ENCODE measurements at regions not wholly inside any gene's neighbourhood (a gene's known extent, or its start where the extent isn't known, plus 50 kb on each side); places are given as distances from the start of the nearest gene placed in this dataset.

GRCh38 chr10:56895306-56895705, 534.2 kb upstream of the ZWINT start:
- no peak for DNase-seq (ENCODE audit: low read depth in 2 of 2, low spot score in 1 of 2)

GRCh38 chr10:56881218-56881617, 520.2 kb upstream of the ZWINT start:
- no peak for DNase-seq (ENCODE audit: low read depth in 2 of 2, low spot score in 1 of 2)

GRCh38 chr10:56880606-56881005, 519.5 kb upstream of the ZWINT start:
- no peak for DNase-seq (ENCODE audit: low read depth in 2 of 2, low spot score in 1 of 2)

GRCh38 chr10:56874950-56875349, 513.9 kb upstream of the ZWINT start:
- DNase-seq (ENCODE audit: low read depth in 2 of 2, low spot score in 1 of 2): no peak

GRCh38 chr10:56871160-56871668, 510.2 kb upstream of the ZWINT start:
- DNase-seq (ENCODE audit: low read depth in 2 of 2, low spot score in 1 of 2): no peak

- no peak for DNase-seq (ENCODE audit: low read depth in 2 of 2, low spot score in 1 of 2)
Observed at GRCh38 chr10:56867236-56867635, 506.2 kb upstream of the ZWINT start.

GRCh38 chr10:56856569-56856968, 495.5 kb upstream of the ZWINT start:
- no peak for DNase-seq (ENCODE audit: low read depth in 2 of 2, low spot score in 1 of 2)

GRCh38 chr10:56844978-56845529, 484.0 kb upstream of the ZWINT start:
- DNase-seq (ENCODE audit: low read depth in 2 of 2, low spot score in 1 of 2): no peak

GRCh38 chr10:56836659-56837058, 475.6 kb upstream of the ZWINT start:
- no peak for DNase-seq (ENCODE audit: low read depth in 2 of 2, low spot score in 1 of 2)

- no peak for DNase-seq (ENCODE audit: low read depth in 2 of 2, low spot score in 1 of 2)
Observed at GRCh38 chr10:56831681-56832080, 470.6 kb upstream of the ZWINT start.

- no peak for DNase-seq (ENCODE audit: low read depth in 2 of 2, low spot score in 1 of 2)
Observed at GRCh38 chr10:56823849-56824248, 462.8 kb upstream of the ZWINT start.

GRCh38 chr10:56805022-56805421, 444.0 kb upstream of the ZWINT start:
- DNase-seq (ENCODE audit: low read depth in 2 of 2, low spot score in 1 of 2): no peak

- DNase-seq (ENCODE audit: low read depth in 2 of 2, low spot score in 1 of 2): no peak
Observed at GRCh38 chr10:56785292-56785691, 424.2 kb upstream of the ZWINT start.

- no peak for DNase-seq (ENCODE audit: low read depth in 2 of 2, low spot score in 1 of 2)
Observed at GRCh38 chr10:56782503-56782902, 421.4 kb upstream of the ZWINT start.

GRCh38 chr10:56771343-56771742, 410.3 kb upstream of the ZWINT start:
- no peak for DNase-seq (ENCODE audit: low read depth in 2 of 2, low spot score in 1 of 2)

GRCh38 chr10:56763090-56763489, 402.0 kb upstream of the ZWINT start:
- no peak for DNase-seq (ENCODE audit: low read depth in 2 of 2, low spot score in 1 of 2)

GRCh38 chr10:56745490-56745889, 384.4 kb upstream of the ZWINT start:
- no peak for DNase-seq (ENCODE audit: low read depth in 2 of 2, low spot score in 1 of 2)

- DNase-seq (ENCODE audit: low read depth in 2 of 2, low spot score in 1 of 2): no peak
Observed at GRCh38 chr10:56728349-56728748, 367.3 kb upstream of the ZWINT start.

GRCh38 chr10:56722912-56723311, 361.9 kb upstream of the ZWINT start:
- DNase-seq (ENCODE audit: low read depth in 2 of 2, low spot score in 1 of 2): no peak

GRCh38 chr10:56715262-56715661, 354.2 kb upstream of the ZWINT start:
- no peak for DNase-seq (ENCODE audit: low read depth in 2 of 2, low spot score in 1 of 2)

- DNase-seq (ENCODE audit: low read depth in 2 of 2, low spot score in 1 of 2): no peak
Observed at GRCh38 chr10:56698506-56698905, 337.4 kb upstream of the ZWINT start.

- no peak for DNase-seq (ENCODE audit: low read depth in 2 of 2, low spot score in 1 of 2)
Observed at GRCh38 chr10:56679578-56679977, 318.5 kb upstream of the ZWINT start.

- DNase-seq (ENCODE audit: low read depth in 2 of 2, low spot score in 1 of 2): no peak
Observed at GRCh38 chr10:56662765-56663447, 301.8 kb upstream of the ZWINT start.

Measured in stimulated activated CD8-positive, alpha-beta memory T cell treated with anti-CD3 and anti-CD28 coated beads, Interleukin-4, amount 100 ng/mL, for 4 hours (primary cell).